ENCODE measurements at regions not wholly inside any gene's neighbourhood (a gene's known extent, or its start where the extent isn't known, plus 50 kb on each side); places are given as distances from the start of the nearest gene placed in this dataset.

GRCh38 chr2:128585706-128586105 is 267.0 kb upstream of the HS6ST1 start:
- no peak overlapping the region for H3K27ac ChIP-seq (ENCODE audit: insufficient read depth, low read depth, low read length)
- H3K79me2 ChIP-seq (ENCODE audit: control insufficient read depth, insufficient read depth, low read length), result no peaks in the 10 kb centered on the region
- CTCF ChIA-PET, result interaction anchor here (0.9 kb wide), 1 partner anchor 9 kb away, joined by 3 read pairs; no protein-coding TSS in a partner anchor
- H3K9ac ChIP-seq (replicated peaks; ENCODE audit: extremely low read depth, insufficient read depth, low read length), result no peak overlapping the region
- no peaks in the 10 kb centered on the region for H3K9me1 ChIP-seq (replicated peaks; ENCODE audit: control insufficient read depth, extremely low read depth, insufficient read depth, low read length)
- no peaks in the 10 kb centered on the region for H3K4me1 ChIP-seq (ENCODE audit: control insufficient read depth, extremely low read depth, insufficient read depth, low read length)
- POLR2A ChIA-PET, result no interaction called here
- peak; percentile 37 for FAIRE-seq
- H3K36me3 ChIP-seq (ENCODE audit: control insufficient read depth in 2 of 2, extremely low read depth in 1 of 2, insufficient read depth in 2 of 2, low read length in 2 of 2), result no peaks in the 10 kb centered on the region
- H3K4me3 ChIP-seq (replicated peaks in 1 of 3; ENCODE audit: insufficient read depth in 1 of 3, low read depth in 1 of 3, low read length in 3 of 3), result no peak overlapping the region
- TF ChIP-seq POLR2AphosphoS5 (IDR thresholded peaks at IDR 0.05; ENCODE audit: insufficient read depth, low read depth, low read length) (no peak), FOS (IDR thresholded peaks at IDR 0.05; ENCODE audit: borderline replicate concordance, insufficient read depth, low read length) (peak; percentile 77)
- no peak for DNase-seq (ENCODE audit: low read depth, low spot score)
- H3K9me3 ChIP-seq (replicated peaks; ENCODE audit: control insufficient read depth, insufficient read depth, low read length), result no peaks in the 10 kb centered on the region
- H2AFZ ChIP-seq (ENCODE audit: low read depth, low read length), result no peak overlapping the region
- H4K20me1 ChIP-seq (replicated peaks; ENCODE audit: control insufficient read depth, extremely low read depth, insufficient read depth, low read length), result no peaks in the 10 kb centered on the region
- no TSS peak for BruUV-seq (replicated peaks)
- dilution Hi-C loops (cut with MboI; ENCODE audit: extremely low pct_ligation_motif_present, low sequenced_read_pairs), result no loop called here
- intact Hi-C loops (cut with micrococcal nuclease), result loop anchor here (10.0 kb wide), 1 partner anchor 261 kb away; no protein-coding TSS in a partner anchor
- no peak overlapping the region for H3K4me2 ChIP-seq (ENCODE audit: insufficient read depth, low read length)
- no peaks in the 10 kb centered on the region for H3K27me3 ChIP-seq (ENCODE audit: control insufficient read depth in 2 of 2, insufficient read depth in 2 of 2, low read length in 2 of 2)

DNA sequence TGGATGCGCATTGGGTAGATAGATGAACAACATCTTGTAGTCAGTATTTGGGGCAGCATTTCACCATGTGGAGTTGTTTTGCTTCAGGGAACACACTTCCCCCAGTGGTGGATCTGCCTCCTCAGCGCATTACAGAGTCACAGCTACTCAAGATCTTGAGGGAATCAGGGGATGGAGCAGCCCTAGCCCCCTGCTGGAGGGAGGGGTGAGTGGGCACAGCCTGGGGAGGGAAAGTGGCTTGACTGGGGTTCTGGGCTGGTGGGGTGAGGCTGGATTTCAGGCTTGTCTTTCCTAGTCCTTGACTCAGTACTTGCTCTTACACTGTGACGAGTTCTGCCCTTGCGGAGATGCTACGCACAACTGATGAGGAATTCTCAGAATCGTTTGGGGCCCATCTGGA is 271.0 kb upstream of the HS6ST1 start:
- Histone ChIP-seq H2AFZ (ENCODE audit: low read depth, low read length) (no peak overlapping the region), H4K20me1 (replicated peaks; ENCODE audit: control insufficient read depth, extremely low read depth, insufficient read depth, low read length) (no peaks in the 10 kb centered on the region), H3K4me1 (ENCODE audit: control insufficient read depth, extremely low read depth, insufficient read depth, low read length) (no peaks in the 10 kb centered on the region), H3K9me1 (replicated peaks; ENCODE audit: control insufficient read depth, extremely low read depth, insufficient read depth, low read length) (no peaks in the 10 kb centered on the region), H3K9ac (replicated peaks; ENCODE audit: extremely low read depth, insufficient read depth, low read length) (no peak overlapping the region), H3K27ac (ENCODE audit: insufficient read depth, low read depth, low read length) (no peak overlapping the region), H3K9me3 (replicated peaks; ENCODE audit: control insufficient read depth, insufficient read depth, low read length) (no peaks in the 10 kb centered on the region), H3K4me3 (replicated peaks in 1 of 3; ENCODE audit: insufficient read depth in 1 of 3, low read depth in 1 of 3, low read length in 3 of 3) (no peak overlapping the region), H3K79me2 (ENCODE audit: control insufficient read depth, insufficient read depth, low read length) (no peaks in the 10 kb centered on the region), H3K4me2 (ENCODE audit: insufficient read depth, low read length) (no peak overlapping the region), H3K36me3 (ENCODE audit: control insufficient read depth in 2 of 2, extremely low read depth in 1 of 2, insufficient read depth in 2 of 2, low read length in 2 of 2) (no peaks in the 10 kb centered on the region), H3K27me3 (ENCODE audit: control insufficient read depth in 2 of 2, insufficient read depth in 2 of 2, low read length in 2 of 2) (no peaks in the 10 kb centered on the region)
- FAIRE-seq, result no peak
- dilution Hi-C loops (cut with MboI; ENCODE audit: extremely low pct_ligation_motif_present, low sequenced_read_pairs), result no loop called here
- ChIA-PET CTCF (no interaction called here), POLR2A (no interaction called here)
- TF ChIP-seq POLR2A (IDR thresholded peaks at IDR 0.05; ENCODE audit: low read depth, low read length), result no peak
- TF ChIP-seq GATA2 (IDR thresholded peaks at IDR 0.05; ENCODE audit: insufficient read depth, insufficient read length, low read depth, low read length), result no peak
- TF ChIP-seq MAX (IDR thresholded peaks at IDR 0.05; ENCODE audit: insufficient read depth, insufficient read length), result no peak
- TF ChIP-seq FOS (IDR thresholded peaks at IDR 0.05; ENCODE audit: borderline replicate concordance, insufficient read depth, low read length), result no peak
- intact Hi-C loops (cut with micrococcal nuclease), result loop anchor here (10.0 kb wide), 1 partner anchor 265 kb away; no protein-coding TSS in a partner anchor
- BruUV-seq (replicated peaks), result no TSS peak
- DNase-seq (ENCODE audit: low read depth, low spot score), result no peak
